Mesothelial cell of epicardium (in vitro differentiated cells): ENCODE measurements at regions not wholly inside any gene's neighbourhood (a gene's known extent, or its start where the extent isn't known, plus 50 kb on each side); places are given as distances from the start of the nearest gene placed in this dataset.

ENCODE experiments used
- DNase-seq, 2 experiments: peaks; one replicate each; pipeline ENCODE4 v3.0.0; 2021; ENCODE audit warnings: low spot score in 2 of 2; ENCODE audit not compliant: unreplicated experiment in 2 of 2
- H3K27ac Mint-ChIP-seq: 2 replicates; pipeline ENCODE4 v1.8.0; 2021; ENCODE audit warnings: mixed read lengths
- H3K27me3 Mint-ChIP-seq: 2 replicates; pipeline ENCODE4 v1.8.0; 2021; ENCODE audit warnings: low read depth, mixed read lengths
- H3K36me3 Mint-ChIP-seq: 2 replicates; pipeline ENCODE4 v1.8.0; 2021; ENCODE audit warnings: mixed read lengths
- H3K4me1 Mint-ChIP-seq: 2 replicates; pipeline ENCODE4 v1.8.0; 2021; ENCODE audit warnings: mixed read lengths
- H3K4me3 Mint-ChIP-seq: 2 replicates; pipeline ENCODE4 v1.8.0; 2021; ENCODE audit warnings: mild to moderate bottlenecking, moderate library complexity, mixed read lengths
- H3K9me3 Mint-ChIP-seq: 2 replicates; pipeline ENCODE4 v1.8.0; 2021; ENCODE audit warnings: mixed read lengths
- CTCF ChIP-seq: fragments of 200-600 bp; sonication (generic); IDR thresholded peaks from one replicate; pipeline ENCODE4 v1.5.0; 2021; ENCODE audit warnings: antibody characterized with exemption; ENCODE audit not compliant: unreplicated experiment

GRCh38 chr16:51670527-51670926 is 519.5 kb upstream of the SALL1 start:
- DNase-seq, result no peak
- Mint-ChIP-seq H3K4me1 (no peaks in the 10 kb centered on the region), H3K4me3 (no peak overlapping the region), H3K36me3 (no peaks in the 10 kb centered on the region), H3K27me3 (peaks cover 17% of the 10 kb centered on the region), H3K9me3 (no peaks in the 10 kb centered on the region), H3K27ac (no peak overlapping the region)
- TF ChIP-seq CTCF, result no peak

GRCh38 chr16:51666821-51667220 is 515.8 kb upstream of the SALL1 start:
- Mint-ChIP-seq H3K27me3 (peaks cover 28% of the 10 kb centered on the region), H3K4me3 (no peak overlapping the region), H3K4me1 (no peaks in the 10 kb centered on the region), H3K9me3 (no peaks in the 10 kb centered on the region), H3K27ac (no peak overlapping the region), H3K36me3 (no peaks in the 10 kb centered on the region)
- TF ChIP-seq CTCF, result no peak
- no peak for DNase-seq

- Mint-ChIP-seq H3K27ac (no peak overlapping the region), H3K4me1 (no peaks in the 10 kb centered on the region), H3K27me3 (peaks cover 28% of the 10 kb centered on the region), H3K36me3 (no peaks in the 10 kb centered on the region), H3K4me3 (no peak overlapping the region), H3K9me3 (no peaks in the 10 kb centered on the region)
- DNase-seq, result no peak
- no peak for TF ChIP-seq CTCF
These were observed 515.0 kb upstream of the SALL1 start for GRCh38 chr16:51666074-51666473.

- H3K4me1 Mint-ChIP-seq, result no peaks in the 10 kb centered on the region
- peaks cover 29% of the 10 kb centered on the region for H3K27me3 Mint-ChIP-seq
These were observed 514.4 kb upstream of the SALL1 start for GRCh38 chr16:51665436-51665998.

GRCh38 chr16:51658531-51658930 is 507.5 kb upstream of the SALL1 start:
- no peaks in the 10 kb centered on the region for H3K4me1 Mint-ChIP-seq
- no peak overlapping the region for H3K4me3 Mint-ChIP-seq
- no peaks in the 10 kb centered on the region for H3K36me3 Mint-ChIP-seq

More at GRCh38 chr16:51665436-51665998, 514.4 kb upstream of the SALL1 start:
- Mint-ChIP-seq H3K27ac (no peak overlapping the region), H3K36me3 (no peaks in the 10 kb centered on the region), H3K9me3 (no peaks in the 10 kb centered on the region), H3K4me3 (no peak overlapping the region)
- no peak for DNase-seq
- TF ChIP-seq CTCF, result no peak

More at GRCh38 chr16:51658531-51658930, 507.5 kb upstream of the SALL1 start:
- no peak for DNase-seq
- H3K27ac Mint-ChIP-seq, result no peak overlapping the region
- peaks cover 11% of the 10 kb centered on the region for H3K27me3 Mint-ChIP-seq
- H3K9me3 Mint-ChIP-seq, result no peaks in the 10 kb centered on the region
- no peak for TF ChIP-seq CTCF
